SJCRH30 (cell line): ENCODE measurements at regions not wholly inside any gene's neighbourhood (a gene's known extent, or its start where the extent isn't known, plus 50 kb on each side); places are given as distances from the start of the nearest gene placed in this dataset.

ENCODE experiments used
- DNase-seq, 2 experiments: peaks; one replicate each; pipeline ENCODE4 v3.0.0-alpha.2; 2015 to 2020
- H3K27ac ChIP-seq: fragments of 250-450 bp; sonication (Bioruptor Pico); 2 replicates; pipeline ENCODE4 v1.5.1; 2020; ENCODE audit warnings: mild to moderate bottlenecking, moderate library complexity
- H3K27me3 ChIP-seq: fragments of 250-450 bp; sonication (Bioruptor Pico); 2 replicates; pipeline ENCODE4 v1.5.1; 2020; ENCODE audit warnings: mild to moderate bottlenecking, moderate library complexity
- H3K36me3 ChIP-seq: fragments of 250-450 bp; sonication (Bioruptor Pico); 2 replicates; pipeline ENCODE4 v1.5.1; 2020; ENCODE audit warnings: mild to moderate bottlenecking, moderate library complexity
- H3K4me1 ChIP-seq: fragments of 250-450 bp; sonication (Bioruptor Pico); 2 replicates; pipeline ENCODE4 v1.5.1; 2020; ENCODE audit warnings: mild to moderate bottlenecking, moderate library complexity
- H3K4me3 ChIP-seq: fragments of 250-450 bp; sonication (Bioruptor Pico); 2 replicates; pipeline ENCODE4 v1.5.1; 2020; ENCODE audit warnings: mild to moderate bottlenecking, moderate library complexity
- H3K9me3 ChIP-seq: fragments of 250-450 bp; sonication (Bioruptor Pico); replicated peaks from 2 replicates; pipeline ENCODE4 v1.5.1; 2020; ENCODE audit warnings: mild to moderate bottlenecking, moderate library complexity

- Histone ChIP-seq H3K36me3 (no peaks in the 10 kb centered on the region), H3K27ac (no peak overlapping the region), H3K4me3 (no peak overlapping the region), H3K27me3 (no peaks in the 10 kb centered on the region), H3K9me3 (no peaks in the 10 kb centered on the region), H3K4me1 (no peaks in the 10 kb centered on the region)
- DNase-seq: no peak
Observed at GRCh38 chr5:115469904-115470516, 74.6 kb downstream of the FEM1C start.

- Histone ChIP-seq H3K27me3 (no peaks in the 10 kb centered on the region), H3K27ac (no peak overlapping the region), H3K4me1 (peaks cover 5% of the 10 kb centered on the region; the same call in 1 of the 2 replicates), H3K36me3 (no peaks in the 10 kb centered on the region), H3K9me3 (no peaks in the 10 kb centered on the region), H3K4me3 (no peak overlapping the region)
- no peak for DNase-seq
Observed at GRCh38 chr5:115467628-115468027, 76.9 kb downstream of the FEM1C start.

- no peaks in the 10 kb centered on the region for H3K9me3 ChIP-seq
- DNase-seq: no peak
- H3K27ac ChIP-seq: no peak overlapping the region
- peaks cover 18% of the 10 kb centered on the region for H3K4me1 ChIP-seq
- H3K36me3 ChIP-seq: no peaks in the 10 kb centered on the region
- H3K27me3 ChIP-seq: no peaks in the 10 kb centered on the region
- H3K4me3 ChIP-seq: no peak overlapping the region
Observed at GRCh38 chr5:115465431-115465830, 79.1 kb downstream of the FEM1C start.

DNA sequence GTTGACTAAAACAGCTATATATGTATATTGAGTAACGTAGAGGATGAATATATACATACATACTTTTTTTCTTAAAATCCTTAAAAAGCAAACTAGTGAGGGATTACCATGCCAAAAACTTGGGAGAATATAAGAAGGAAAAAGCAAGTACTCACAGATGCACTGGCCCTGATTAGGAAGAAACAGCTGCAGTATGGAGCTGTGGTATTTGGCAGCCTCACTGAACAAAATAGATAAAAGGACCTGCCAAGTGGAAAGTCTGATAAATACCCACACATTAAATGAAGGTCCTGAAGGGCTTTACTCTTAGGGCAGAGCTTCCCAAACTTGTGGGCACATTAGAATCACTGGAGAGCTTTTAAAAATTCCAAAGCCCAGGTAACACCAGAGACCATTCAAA is 80.6 kb downstream of the FEM1C start:
- Histone ChIP-seq H3K4me1 (peaks cover 18% of the 10 kb centered on the region), H3K27ac (no peak overlapping the region), H3K27me3 (no peaks in the 10 kb centered on the region), H3K36me3 (no peaks in the 10 kb centered on the region), H3K4me3 (no peak overlapping the region), H3K9me3 (no peaks in the 10 kb centered on the region)
- DNase-seq: peak in 1 of 2 experiments; percentile 48

DNA sequence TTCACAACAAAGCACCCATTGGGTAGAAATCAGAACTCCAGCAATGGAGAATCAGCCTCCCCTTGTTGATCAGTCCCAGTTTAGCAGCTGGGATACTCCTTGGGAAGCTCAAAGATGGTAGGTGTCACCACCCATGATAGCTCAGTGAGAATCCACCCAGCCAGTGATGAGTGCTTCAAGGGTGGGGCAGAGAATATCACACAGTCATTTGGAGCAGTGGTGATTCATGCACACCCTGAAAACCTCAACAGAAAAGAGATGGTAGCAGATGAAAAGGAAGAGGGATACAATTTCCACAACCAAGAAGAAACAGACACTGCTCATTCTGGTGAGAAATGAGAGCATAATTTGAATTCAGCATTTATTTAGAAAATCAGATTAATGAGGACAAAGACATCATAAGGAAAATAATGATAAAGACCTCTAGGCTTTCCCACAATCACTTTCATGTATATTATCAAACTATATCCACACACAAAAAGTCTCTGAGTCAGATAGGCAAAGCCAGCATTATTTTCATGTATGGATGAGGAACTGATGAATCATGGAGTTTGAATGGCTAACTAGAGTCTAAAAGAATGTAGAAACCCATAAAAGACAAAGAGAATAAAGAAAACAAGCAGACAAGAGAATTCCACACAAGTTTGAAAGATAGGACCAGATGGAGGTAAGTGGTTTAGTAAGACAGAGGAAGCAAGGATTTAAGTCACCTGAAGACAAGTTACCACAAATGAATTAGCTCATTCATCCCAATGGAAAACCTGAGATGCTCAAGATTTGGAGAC is 82.9 kb downstream of the FEM1C start:
- peaks cover 18% of the 10 kb centered on the region for H3K4me1 ChIP-seq
- peak; percentile 16 to 20 for DNase-seq
- no peaks in the 10 kb centered on the region for H3K9me3 ChIP-seq
- no peaks in the 10 kb centered on the region for H3K27me3 ChIP-seq
- H3K36me3 ChIP-seq: no peaks in the 10 kb centered on the region
- no peak overlapping the region for H3K4me3 ChIP-seq
- peak overlapping the region; percentile 27 for H3K27ac ChIP-seq

DNA sequence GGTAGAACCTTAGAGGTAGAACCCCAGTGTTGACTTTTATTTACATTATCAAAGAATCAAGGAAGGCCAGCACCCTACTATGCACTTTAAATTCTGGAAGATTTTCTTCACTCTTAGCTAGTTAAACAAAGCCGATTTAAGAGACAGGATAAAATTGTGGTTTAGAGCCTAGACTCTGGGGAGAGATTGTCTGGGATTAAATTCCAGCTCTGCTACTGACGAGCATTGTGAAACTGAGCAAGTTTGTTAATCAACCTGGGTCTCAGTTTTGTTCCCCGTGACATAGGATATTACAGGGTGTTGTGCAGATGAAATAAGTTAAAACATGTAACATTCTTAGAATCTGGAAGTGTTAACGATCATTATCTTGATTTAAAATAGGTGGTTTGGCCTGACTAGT is 83.5 kb downstream of the FEM1C start:
- Histone ChIP-seq H3K9me3 (no peaks in the 10 kb centered on the region), H3K27ac (peak overlapping the region; percentile 10; the same call in 1 of the 2 replicates), H3K4me3 (no peak overlapping the region), H3K4me1 (peaks cover 18% of the 10 kb centered on the region), H3K36me3 (no peaks in the 10 kb centered on the region), H3K27me3 (no peaks in the 10 kb centered on the region)
- DNase-seq: no peak

- no peaks in the 10 kb centered on the region for H3K27me3 ChIP-seq
- H3K4me3 ChIP-seq: no peak overlapping the region
- peaks cover 18% of the 10 kb centered on the region for H3K4me1 ChIP-seq
- no peak overlapping the region for H3K27ac ChIP-seq
- H3K36me3 ChIP-seq: no peaks in the 10 kb centered on the region
- no peaks in the 10 kb centered on the region for H3K9me3 ChIP-seq
- no peak for DNase-seq
Observed at GRCh38 chr5:115460472-115460871, 84.1 kb downstream of the FEM1C start.

DNA sequence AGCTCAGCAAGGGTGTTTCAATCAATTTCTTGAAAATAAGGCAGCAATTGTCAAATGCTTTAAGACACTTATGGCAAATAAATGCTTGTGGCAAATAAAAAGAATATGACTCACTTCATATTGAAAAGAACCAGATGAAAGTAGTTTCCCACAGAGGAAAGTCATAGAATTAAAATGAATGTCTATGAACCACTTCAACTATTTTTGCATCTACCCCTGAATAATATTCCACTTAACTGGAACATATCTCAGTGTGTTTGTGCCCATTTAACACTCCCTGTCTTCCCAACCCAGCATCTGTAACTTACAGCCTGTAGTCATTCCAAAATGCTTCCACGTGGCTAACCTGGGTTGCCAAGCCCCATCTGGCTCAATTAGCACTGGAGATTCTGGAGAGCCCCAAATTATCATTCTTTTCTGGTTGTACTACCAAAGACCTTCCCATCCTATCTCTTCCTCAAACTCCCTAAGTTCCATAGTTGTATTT is 84.7 kb downstream of the FEM1C start:
- H3K36me3 ChIP-seq: no peaks in the 10 kb centered on the region
- no peak overlapping the region for H3K4me3 ChIP-seq
- no peaks in the 10 kb centered on the region for H3K9me3 ChIP-seq
- no peak for DNase-seq
- H3K27me3 ChIP-seq: no peaks in the 10 kb centered on the region
- peaks cover 18% of the 10 kb centered on the region for H3K4me1 ChIP-seq
- no peak overlapping the region for H3K27ac ChIP-seq

DNA sequence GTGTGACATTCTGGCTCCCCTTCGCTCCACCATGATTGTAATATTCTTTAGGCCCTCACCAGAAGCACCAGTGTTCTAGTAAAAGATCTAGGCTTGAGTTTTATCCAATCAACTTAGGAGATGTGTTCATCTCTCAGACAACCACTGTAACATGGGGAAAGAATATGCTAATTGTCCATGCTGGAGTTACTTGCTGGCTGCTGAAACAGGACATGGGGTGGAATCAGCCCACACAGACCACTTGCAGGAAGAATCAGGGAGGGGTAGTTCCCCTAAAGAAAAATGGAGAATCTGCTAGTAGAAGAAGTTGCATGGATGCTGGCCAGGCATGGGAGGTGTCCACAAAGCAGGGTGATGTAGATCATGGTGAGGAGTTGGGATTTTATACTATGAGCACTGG is 86.2 kb downstream of the FEM1C start:
- H3K27ac ChIP-seq: no peak overlapping the region
- H3K27me3 ChIP-seq: no peaks in the 10 kb centered on the region
- no peak for DNase-seq
- no peak overlapping the region for H3K4me3 ChIP-seq
- H3K36me3 ChIP-seq: no peaks in the 10 kb centered on the region
- peaks cover 14% of the 10 kb centered on the region for H3K4me1 ChIP-seq
- no peaks in the 10 kb centered on the region for H3K9me3 ChIP-seq

GRCh38 chr5:115458003-115458409 is 86.6 kb downstream of the FEM1C start:
- Histone ChIP-seq H3K27me3 (no peaks in the 10 kb centered on the region), H3K9me3 (no peaks in the 10 kb centered on the region), H3K27ac (no peak overlapping the region), H3K4me3 (no peak overlapping the region), H3K36me3 (no peaks in the 10 kb centered on the region), H3K4me1 (peaks cover 13% of the 10 kb centered on the region)
- DNase-seq: peak in 1 of 2 experiments; percentile 11

- H3K36me3 ChIP-seq: no peaks in the 10 kb centered on the region
- H3K4me3 ChIP-seq: no peak overlapping the region
- no peaks in the 10 kb centered on the region for H3K27me3 ChIP-seq
- H3K27ac ChIP-seq: no peak overlapping the region
- DNase-seq: no peak
- no peaks in the 10 kb centered on the region for H3K9me3 ChIP-seq
- peaks cover 13% of the 10 kb centered on the region for H3K4me1 ChIP-seq
Observed at GRCh38 chr5:115457571-115457970, 87.0 kb downstream of the FEM1C start.

- no peak overlapping the region for H3K4me3 ChIP-seq
Observed at GRCh38 chr5:115456539-115457040, 88.0 kb downstream of the FEM1C start.

DNA sequence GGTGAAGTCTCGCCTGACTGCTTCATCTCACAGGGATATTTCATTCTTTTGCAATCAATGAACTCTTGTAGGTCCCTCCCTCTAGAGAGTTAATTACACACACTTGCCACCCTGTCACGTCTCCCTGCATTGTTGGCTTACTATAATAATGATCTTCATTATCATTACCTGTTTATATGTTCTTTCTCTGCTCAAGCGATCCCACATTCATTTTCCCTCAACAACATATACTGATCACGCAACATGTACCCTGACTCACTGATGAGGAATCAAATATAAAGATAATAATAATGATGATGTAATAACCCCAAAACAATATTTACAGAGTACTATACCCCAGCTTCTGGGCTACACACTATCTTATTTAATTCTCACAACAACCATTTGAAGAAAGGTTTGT is 88.5 kb downstream of the FEM1C start:
- DNase-seq: no peak
- peaks cover 2% of the 10 kb centered on the region; the same call in 1 of the 2 replicates for H3K4me1 ChIP-seq
- no peak overlapping the region for H3K4me3 ChIP-seq
- H3K9me3 ChIP-seq: no peaks in the 10 kb centered on the region
- H3K27me3 ChIP-seq: no peaks in the 10 kb centered on the region
- no peak overlapping the region for H3K27ac ChIP-seq
- no peaks in the 10 kb centered on the region for H3K36me3 ChIP-seq

More at GRCh38 chr5:115456539-115457040, 88.0 kb downstream of the FEM1C start:
- Histone ChIP-seq H3K36me3 (no peaks in the 10 kb centered on the region), H3K27ac (no peak overlapping the region), H3K9me3 (no peaks in the 10 kb centered on the region), H3K4me1 (peaks cover 8% of the 10 kb centered on the region), H3K27me3 (no peaks in the 10 kb centered on the region)
- no peak for DNase-seq

DNA sequence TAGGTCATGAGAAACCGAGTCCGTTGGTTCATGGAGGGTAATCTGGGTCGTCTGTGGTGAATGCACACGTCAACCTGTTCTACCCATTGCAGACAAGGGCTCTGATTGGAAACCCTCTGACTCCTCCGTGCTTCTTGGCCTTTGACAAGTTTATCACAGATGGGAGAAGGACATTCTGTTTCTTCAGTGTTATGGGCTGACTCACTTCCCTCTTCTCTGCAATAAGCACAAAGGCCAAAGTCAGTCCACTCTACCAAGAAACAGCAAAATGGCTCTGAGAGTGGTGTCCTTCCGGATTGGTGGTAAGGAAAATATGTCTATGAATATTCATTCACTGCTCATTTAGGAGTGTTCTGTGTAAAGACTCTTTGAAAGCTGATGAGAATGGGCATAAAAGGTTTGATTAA is 89.3 kb downstream of the FEM1C start:
- H3K4me3 ChIP-seq: no peak overlapping the region
- H3K27ac ChIP-seq: no peak overlapping the region
- no peaks in the 10 kb centered on the region for H3K36me3 ChIP-seq
- no peaks in the 10 kb centered on the region for H3K9me3 ChIP-seq
- no peaks in the 10 kb centered on the region for H3K27me3 ChIP-seq
- DNase-seq: no peak
- no peaks in the 10 kb centered on the region for H3K4me1 ChIP-seq

DNA sequence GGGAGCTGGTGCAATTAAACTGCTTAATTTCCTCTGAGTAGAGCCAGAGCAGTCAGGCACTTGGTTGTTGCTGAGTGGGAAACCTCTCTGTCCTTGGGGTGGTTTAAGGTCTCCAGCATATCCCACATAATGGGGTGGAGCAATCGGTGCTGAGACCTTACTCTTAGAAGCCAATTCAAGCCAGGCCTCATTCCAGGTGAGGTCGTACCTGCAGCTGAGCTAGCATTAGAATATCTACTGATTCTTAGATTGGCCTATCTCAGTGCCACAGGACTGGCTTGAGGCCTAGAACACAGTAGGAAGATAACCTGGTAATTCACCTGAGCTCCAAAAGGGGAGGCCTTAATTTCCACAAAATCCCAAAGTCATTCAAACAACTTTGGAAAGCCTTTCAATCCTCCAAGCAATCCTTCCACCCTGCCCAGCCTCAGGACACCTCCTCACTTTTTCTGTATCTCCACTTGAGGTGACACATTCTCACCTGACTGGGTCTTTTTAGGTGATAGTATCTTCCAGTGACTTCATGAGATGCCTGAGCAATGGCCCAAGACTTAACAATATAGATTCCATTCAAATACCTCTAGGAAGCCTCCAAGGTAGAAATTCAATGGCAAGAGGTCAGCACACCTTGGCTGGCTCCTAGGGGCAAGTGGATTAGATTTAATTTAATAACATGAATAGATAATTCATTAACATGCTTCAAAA is 91.0 kb downstream of the FEM1C start:
- Histone ChIP-seq H3K27me3 (no peaks in the 10 kb centered on the region), H3K4me3 (no peak overlapping the region), H3K36me3 (no peaks in the 10 kb centered on the region), H3K9me3 (no peaks in the 10 kb centered on the region), H3K27ac (no peak overlapping the region), H3K4me1 (no peaks in the 10 kb centered on the region)
- DNase-seq: no peak
